Adrenal gland (tissue), 9 donors: ENCODE measurements at regions not wholly inside any gene's neighbourhood (a gene's known extent, or its start where the extent isn't known, plus 50 kb on each side); places are given as distances from the start of the nearest gene placed in this dataset.

Experiments used
- DNase-seq, 7 donors: peaks; one replicate each; pipeline ENCODE4 v3.0.0-alpha.2; 2019 to 2020
- H3K27ac ChIP-seq, 5 donors: fragments of 200-600 bp; sonication (generic) in 4 of 5; 1 replicate in 3 of 5; 2 replicates in 2 of 5; pipeline versions ENCODE4 v1.5.1 to v1.8.0; 2016 to 2020; ENCODE audit warnings: mild to moderate bottlenecking in 1 of 5
- H3K27me3 ChIP-seq: fragments of 200-600 bp; 2 replicates; pipeline ENCODE4 v1.8.0; 2021
- H3K36me3 ChIP-seq, 2 donors: fragments of 200-600 bp; replicated peaks in 1 of 2; 1 replicate in 1 of 2; 2 replicates in 1 of 2; pipeline versions ENCODE4 v1.5.1 to v1.8.0; 2018 to 2022
- H3K4me1 ChIP-seq, 2 donors: fragments of 200-600 bp; replicated peaks in 1 of 2; 1 replicate in 1 of 2; 2 replicates in 1 of 2; pipeline versions ENCODE4 v1.5.1 to v1.8.0; 2018 to 2021
- H3K4me3 ChIP-seq, 4 donors: fragments of 200-600 bp; sonication (generic) in 3 of 4; one replicate each; pipeline ENCODE4 v1.5.1; 2016 to 2018
- H3K9me3 ChIP-seq, 3 donors: fragments of 200-600 bp; sonication (generic) in 1 of 3; replicated peaks in 1 of 3; 1 replicate in 2 of 3; 2 replicates in 1 of 3; pipeline versions ENCODE4 v1.5.1 to v1.8.0; 2016 to 2021
- POLR2A ChIP-seq, 2 donors: fragments of 450-650 bp; IDR thresholded peaks; one replicate each; pipeline ENCODE4 v1.6.1; 2017; ENCODE audit warnings: antibody characterized with exemption in 2 of 2, mild to moderate bottlenecking in 2 of 2, moderate library complexity in 1 of 2
- WGBS, 4 donors: extraction: QIAGEN DNeasy Blood & Tissue Kit in 2 of 4; methylation state at CpG; one replicate each; pipeline versions ENCODE4 v1.1.5 to v1.1.7; 2013 to 2017; 5-methylcytosine and 5-hydroxymethylcytosine counted together
- intact Hi-C, 2 donors: fragments of 100-400 bp; cut with DNase I; formaldehyde crosslinking; loops; one replicate each; pipeline versions ENCODE4 v1.14.1 to v1.15.0; 2022 to 2023
- TF ChIP-seq, protein P1 (sequence below), 6 experiments: fragments of 450-650 bp in 4 of 6; fragments of 200-600 bp in 2 of 6; sonication (generic) in 1 of 6; IDR thresholded peaks; 1 replicate in 5 of 6; 2 replicates in 1 of 6; pipeline versions ENCODE4 v1.5.1 to v1.8.0; 2016 to 2021; ENCODE audit warnings: antibody characterized with exemption in 6 of 6, mild to moderate bottlenecking in 2 of 6, moderate library complexity in 1 of 6
- donor health status: healthy with polysubstance abuse.
- donor health status: Bipolar disorder and iron deficiency.
- donor health status: DM: yes; HTN: yes; CAD: no.
- donor health status: DM: no; HTN: no; CAD: no.
- donor health status: DM: no; HTN: no; CAD: no.

DNA sequence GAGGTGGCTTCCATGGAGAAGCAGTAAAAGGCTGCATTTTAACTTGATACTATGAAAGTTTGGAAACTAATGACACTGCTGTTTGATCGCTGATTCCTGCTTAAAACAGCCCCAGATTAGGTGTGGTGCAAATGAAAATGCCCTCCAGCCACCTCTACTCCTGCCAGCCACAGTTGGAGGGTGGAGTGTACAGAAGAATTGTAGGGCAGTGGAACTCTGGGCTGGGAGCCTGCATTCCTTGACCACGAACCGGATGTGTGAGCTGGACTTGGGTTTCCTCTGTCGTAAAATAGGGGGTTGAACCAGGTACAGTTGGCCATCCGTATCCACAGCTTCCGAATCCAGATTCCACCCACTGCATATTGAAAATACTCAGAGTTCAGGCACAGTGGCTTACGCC lies 84.6 kb upstream of the RFX8 start:
- Histone ChIP-seq H3K4me1 (no peaks in the 10 kb centered on the region), H3K4me3 (no peak overlapping the region), H3K9me3 (no peaks in the 10 kb centered on the region), H3K27me3 (no peaks in the 10 kb centered on the region), H3K36me3 (no peaks in the 10 kb centered on the region), H3K27ac (no peak overlapping the region)
- DNase-seq = no peak
- WGBS, 4 donors = 63 to 86% (median 77%) methylated on average over 7 of the region's 7 CpGs
- TF ChIP-seq POLR2A (IDR thresholded peaks at IDR 0.05) = no peak
- TF ChIP-seq, protein P1, sequence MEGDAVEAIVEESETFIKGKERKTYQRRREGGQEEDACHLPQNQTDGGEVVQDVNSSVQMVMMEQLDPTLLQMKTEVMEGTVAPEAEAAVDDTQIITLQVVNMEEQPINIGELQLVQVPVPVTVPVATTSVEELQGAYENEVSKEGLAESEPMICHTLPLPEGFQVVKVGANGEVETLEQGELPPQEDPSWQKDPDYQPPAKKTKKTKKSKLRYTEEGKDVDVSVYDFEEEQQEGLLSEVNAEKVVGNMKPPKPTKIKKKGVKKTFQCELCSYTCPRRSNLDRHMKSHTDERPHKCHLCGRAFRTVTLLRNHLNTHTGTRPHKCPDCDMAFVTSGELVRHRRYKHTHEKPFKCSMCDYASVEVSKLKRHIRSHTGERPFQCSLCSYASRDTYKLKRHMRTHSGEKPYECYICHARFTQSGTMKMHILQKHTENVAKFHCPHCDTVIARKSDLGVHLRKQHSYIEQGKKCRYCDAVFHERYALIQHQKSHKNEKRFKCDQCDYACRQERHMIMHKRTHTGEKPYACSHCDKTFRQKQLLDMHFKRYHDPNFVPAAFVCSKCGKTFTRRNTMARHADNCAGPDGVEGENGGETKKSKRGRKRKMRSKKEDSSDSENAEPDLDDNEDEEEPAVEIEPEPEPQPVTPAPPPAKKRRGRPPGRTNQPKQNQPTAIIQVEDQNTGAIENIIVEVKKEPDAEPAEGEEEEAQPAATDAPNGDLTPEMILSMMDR (IDR thresholded peaks at IDR 0.05) = no peak
- intact Hi-C loops = no loop called here

DNA sequence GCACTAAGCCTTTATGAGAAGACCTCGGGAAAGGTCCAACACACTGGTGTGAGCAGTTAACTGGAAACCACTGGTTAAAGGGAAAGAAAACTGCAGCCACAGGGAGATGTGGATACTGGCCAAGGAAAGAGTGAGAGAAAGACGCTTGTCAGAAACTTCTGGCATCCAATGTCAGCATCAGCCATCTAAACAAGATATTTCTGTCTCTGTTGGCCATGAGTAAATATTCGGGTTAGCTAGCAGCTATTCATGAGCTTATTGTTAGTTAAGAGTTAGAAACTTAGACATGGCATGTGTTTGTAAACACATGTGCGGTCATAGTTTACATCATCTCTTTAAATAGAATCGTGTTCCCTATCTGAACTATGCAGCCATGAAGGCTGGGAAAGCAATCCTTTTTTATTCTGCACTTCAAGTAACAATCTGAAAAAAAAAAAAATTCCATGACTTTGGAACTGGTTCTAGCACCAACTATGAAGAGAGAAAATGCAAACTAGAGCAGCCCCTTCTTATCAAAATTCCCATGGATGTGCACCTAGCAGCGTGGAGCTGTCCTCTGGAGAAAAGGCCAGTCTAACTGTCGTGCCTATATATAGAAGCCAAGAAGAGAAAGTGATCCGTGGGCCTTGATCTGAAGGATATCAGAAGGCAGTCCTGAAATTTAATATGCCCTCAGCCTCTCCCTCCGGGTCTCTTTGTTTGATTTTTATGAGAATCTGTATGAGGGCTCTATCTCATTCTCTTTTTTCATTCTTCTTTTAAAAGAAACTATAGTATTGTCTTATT lies 84.0 kb upstream of the RFX8 start:
- 29 to 43% (median 41%) methylated on average over 9 of the region's 9 CpGs for whole genome bisulfite sequencing, 4 donors
- intact Hi-C loops = no loop called here

DNA sequence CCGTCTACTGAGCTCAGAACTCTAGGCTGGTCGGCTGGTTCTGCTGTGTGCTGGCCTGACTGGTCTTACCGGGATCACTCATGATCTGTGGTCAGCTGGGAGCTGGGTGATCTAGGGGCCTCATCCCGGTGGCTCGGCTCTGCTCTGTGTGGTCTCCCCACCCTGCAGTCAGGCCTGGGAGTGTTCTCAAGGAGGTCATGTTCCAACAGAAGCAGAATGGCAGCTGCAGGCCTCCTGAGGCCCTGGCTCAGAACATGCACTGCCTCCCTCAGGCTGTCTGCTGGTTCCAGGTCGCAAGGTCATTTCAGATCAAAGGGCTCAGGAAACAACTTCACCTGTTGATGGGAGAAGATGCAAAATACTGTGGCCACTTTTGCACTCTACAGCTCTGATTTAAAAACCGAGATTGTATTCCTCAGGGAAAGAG lies 81.1 kb upstream of the RFX8 start:
- WGBS, 4 donors = 62 to 86% (median 75%) methylated on average over 2 to 7 of the region's 7 CpGs
- Histone ChIP-seq H3K27ac (no peak overlapping the region), H3K4me1 (no peaks in the 10 kb centered on the region), H3K9me3 (no peaks in the 10 kb centered on the region), H3K4me3 (no peak overlapping the region), H3K36me3 (no peaks in the 10 kb centered on the region), H3K27me3 (no peaks in the 10 kb centered on the region)
- no peak for DNase-seq
- intact Hi-C loops = no loop called here
- TF ChIP-seq, protein P1 (IDR thresholded peaks at IDR 0.05) = no peak
- no peak for TF ChIP-seq POLR2A (IDR thresholded peaks at IDR 0.05)

More for the DNA sequence above, 84.0 kb upstream of the RFX8 start:
- Histone ChIP-seq H3K36me3 (no peaks in the 10 kb centered on the region), H3K27me3 (no peaks in the 10 kb centered on the region), H3K4me1 (no peaks in the 10 kb centered on the region), H3K27ac (peak overlapping the region in 1 of 5 donors; percentile 22), H3K9me3 (no peaks in the 10 kb centered on the region), H3K4me3 (no peak overlapping the region)
- no peak for TF ChIP-seq POLR2A (IDR thresholded peaks at IDR 0.05)
- TF ChIP-seq, protein P1 (IDR thresholded peaks at IDR 0.05) = no peak
- DNase-seq = no peak

DNA sequence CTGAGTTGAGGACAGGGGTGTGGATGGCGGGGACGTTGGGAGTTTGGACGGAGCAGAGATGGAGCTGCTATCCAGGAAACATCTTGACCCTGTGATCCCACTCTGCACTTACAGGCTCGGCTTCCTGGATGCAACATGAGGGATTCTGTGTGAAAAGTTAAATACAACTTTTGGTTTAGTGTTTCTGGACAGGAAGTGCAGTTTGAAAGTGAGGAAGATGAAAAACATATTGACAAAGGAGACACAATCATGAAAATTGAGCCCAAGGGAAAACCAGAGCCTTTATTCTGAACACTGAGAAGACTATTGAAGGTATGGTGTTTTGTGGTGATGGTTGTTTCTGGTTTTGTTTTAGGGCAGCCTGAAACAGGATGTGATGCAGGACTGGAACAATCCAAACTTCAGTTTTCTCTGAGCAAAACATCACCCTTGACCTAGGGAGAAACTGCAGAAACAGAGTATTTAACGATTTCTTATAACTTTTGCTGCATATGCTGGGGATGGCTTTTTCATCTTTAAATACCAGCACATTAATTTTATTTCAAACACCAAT lies 76.5 kb upstream of the RFX8 start:
- no peak overlapping the region for H3K4me3 ChIP-seq
- no peaks in the 10 kb centered on the region for H3K27me3 ChIP-seq
- 53 to 75% (median 61%) methylated on average over 5 of the region's 5 CpGs for WGBS, 4 donors
- H3K4me1 ChIP-seq = no peaks in the 10 kb centered on the region
- H3K36me3 ChIP-seq = no peaks in the 10 kb centered on the region
- no peaks in the 10 kb centered on the region for H3K9me3 ChIP-seq
- DNase-seq = no peak
- intact Hi-C loops = no loop called here
- TF ChIP-seq, protein P1 (IDR thresholded peaks at IDR 0.05) = no peak
- no peak for TF ChIP-seq POLR2A (IDR thresholded peaks at IDR 0.05)
- no peak overlapping the region for H3K27ac ChIP-seq
